ENCODE measurements at regions not wholly inside any gene's neighbourhood (a gene's known extent, or its start where the extent isn't known, plus 50 kb on each side); places are given as distances from the start of the nearest gene placed in this dataset.
A peak's percentile ranks its signal among the peaks of the same experiment; 100 is the strongest.

- H3K4me3 Mint-ChIP-seq: no peak overlapping the region
- H3K36me3 Mint-ChIP-seq (ENCODE audit: low read depth): no peaks in the 10 kb centered on the region
- H3K9me3 Mint-ChIP-seq: no peaks in the 10 kb centered on the region
- DNase-seq: peak; percentile 18
- peak overlapping the region; percentile 89 for H3K27ac Mint-ChIP-seq
- H3K27me3 Mint-ChIP-seq (ENCODE audit: low read depth, poor library complexity): peaks cover 3% of the 10 kb centered on the region
- H3K4me1 Mint-ChIP-seq: peaks cover 58% of the 10 kb centered on the region
- TF ChIP-seq CTCF (IDR thresholded peaks at IDR 0.05): no peak
These were observed 142.3 kb downstream of the TMCO5A start for GRCh38 chr15:38076786-38077185.

- no peaks in the 10 kb centered on the region for H3K27me3 Mint-ChIP-seq (ENCODE audit: low read depth, poor library complexity)
- no peak overlapping the region for H3K4me3 Mint-ChIP-seq
- H3K4me1 Mint-ChIP-seq: peaks cover 35% of the 10 kb centered on the region
- no peak for TF ChIP-seq CTCF (IDR thresholded peaks at IDR 0.05)
- DNase-seq: no peak
- H3K36me3 Mint-ChIP-seq (ENCODE audit: low read depth): no peaks in the 10 kb centered on the region
- no peaks in the 10 kb centered on the region for H3K9me3 Mint-ChIP-seq
- H3K27ac Mint-ChIP-seq: no peak overlapping the region
These were observed 144.8 kb downstream of the TMCO5A start for GRCh38 chr15:38079236-38079635.

- TF ChIP-seq CTCF (IDR thresholded peaks at IDR 0.05): no peak
- H3K27me3 Mint-ChIP-seq (ENCODE audit: low read depth, poor library complexity): no peaks in the 10 kb centered on the region
- H3K9me3 Mint-ChIP-seq: no peaks in the 10 kb centered on the region
- no peak overlapping the region for H3K27ac Mint-ChIP-seq
- peaks cover 19% of the 10 kb centered on the region for H3K4me1 Mint-ChIP-seq
- DNase-seq: no peak
- no peaks in the 10 kb centered on the region for H3K36me3 Mint-ChIP-seq (ENCODE audit: low read depth)
- no peak overlapping the region for H3K4me3 Mint-ChIP-seq
These were observed 146.3 kb downstream of the TMCO5A start for GRCh38 chr15:38080651-38081275.

- no peak for DNase-seq
- Mint-ChIP-seq H3K4me3 (no peak overlapping the region), H3K36me3 (ENCODE audit: low read depth) (no peaks in the 10 kb centered on the region), H3K27me3 (ENCODE audit: low read depth, poor library complexity) (peaks cover 4% of the 10 kb centered on the region), H3K27ac (no peak overlapping the region), H3K4me1 (no peaks in the 10 kb centered on the region), H3K9me3 (no peaks in the 10 kb centered on the region)
- TF ChIP-seq CTCF (IDR thresholded peaks at IDR 0.05): no peak
These were observed 149.8 kb downstream of the TMCO5A start for GRCh38 chr15:38084289-38084688.

- DNase-seq: no peak
These were observed 150.7 kb downstream of the TMCO5A start for GRCh38 chr15:38085114-38085513.

More at GRCh38 chr15:38085114-38085513, 150.7 kb downstream of the TMCO5A start:
- no peaks in the 10 kb centered on the region for H3K36me3 Mint-ChIP-seq (ENCODE audit: low read depth)
- H3K9me3 Mint-ChIP-seq: no peaks in the 10 kb centered on the region
- no peaks in the 10 kb centered on the region for H3K4me1 Mint-ChIP-seq
- no peak overlapping the region for H3K4me3 Mint-ChIP-seq
- no peak for TF ChIP-seq CTCF (IDR thresholded peaks at IDR 0.05)
- H3K27ac Mint-ChIP-seq: no peak overlapping the region
- peaks cover 4% of the 10 kb centered on the region for H3K27me3 Mint-ChIP-seq (ENCODE audit: low read depth, poor library complexity)

Data from nephron progenitor cell (in vitro differentiated cells).